Thyroid gland (tissue), 4 donors: ENCODE measurements at regions not wholly inside any gene's neighbourhood (a gene's known extent, or its start where the extent isn't known, plus 50 kb on each side); places are given as distances from the start of the nearest gene placed in this dataset.

Experiments
- DNase-seq, 2 donors: peaks; one replicate each; pipeline ENCODE4 v3.0.0-alpha.2; 2019
- H3K27ac ChIP-seq, 3 donors: fragments of 200-600 bp; sonication (generic); 1 replicate in 2 of 3; 2 replicates in 1 of 3; pipeline ENCODE4 v1.5.1; 2016 to 2019; ENCODE audit warnings: mild to moderate bottlenecking in 1 of 3, moderate library complexity in 1 of 3
- H3K27me3 ChIP-seq: fragments of 200-600 bp; sonication (generic); one replicate; pipeline ENCODE4 v1.5.1; 2019
- H3K36me3 ChIP-seq, 2 donors: fragments of 200-600 bp; sonication (generic); one replicate each; pipeline ENCODE4 v1.5.1; 2016 to 2019
- H3K4me1 ChIP-seq, 2 donors: fragments of 200-600 bp; sonication (generic); one replicate each; pipeline ENCODE4 v1.5.1; 2017 to 2019
- H3K4me3 ChIP-seq, 3 donors: fragments of 200-600 bp; sonication (generic); replicated peaks in 1 of 3; 1 replicate in 2 of 3; 2 replicates in 1 of 3; pipeline ENCODE4 v1.5.1; 2016; ENCODE audit warnings: mild to moderate bottlenecking in 1 of 3
- H3K9me3 ChIP-seq: fragments of 200-600 bp; sonication (generic); one replicate; pipeline ENCODE4 v1.5.1; 2017
- POLR2A ChIP-seq, 2 donors: fragments of 450-650 bp; IDR thresholded peaks; one replicate each; pipeline ENCODE4 v1.6.1; 2017; ENCODE audit warnings: antibody characterized with exemption in 2 of 2, mild to moderate bottlenecking in 2 of 2, moderate library complexity in 1 of 2
- WGBS, 2 donors: methylation state at CpG; one replicate each; pipeline ENCODE4 v1.1.5; 2017; 5-methylcytosine and 5-hydroxymethylcytosine counted together
- intact Hi-C: fragments of 100-400 bp; cut with DNase I; formaldehyde crosslinking; loops from one replicate; pipeline ENCODE4 v1.15.1; 2023
- TF ChIP-seq, protein P1 (sequence below), 6 experiments: fragments of 200-600 bp in 3 of 6; fragments of 450-650 bp in 3 of 6; sonication (generic) in 3 of 6; IDR thresholded peaks; one replicate each; pipeline ENCODE4 v1.5.1; 2016 to 2019; ENCODE audit warnings: antibody characterized with exemption in 6 of 6, mild to moderate bottlenecking in 2 of 6, inconsistent platforms in 1 of 6, moderate library complexity in 1 of 6

GRCh38 chr10:107492389-107492788 is 327.9 kb upstream of the SORCS1 start:
- H3K4me3 ChIP-seq, result no peak overlapping the region
- intact Hi-C loops, result no loop called here
- H3K27me3 ChIP-seq, result no peaks in the 10 kb centered on the region
- no peaks in the 10 kb centered on the region for H3K36me3 ChIP-seq
- TF ChIP-seq, protein P1, sequence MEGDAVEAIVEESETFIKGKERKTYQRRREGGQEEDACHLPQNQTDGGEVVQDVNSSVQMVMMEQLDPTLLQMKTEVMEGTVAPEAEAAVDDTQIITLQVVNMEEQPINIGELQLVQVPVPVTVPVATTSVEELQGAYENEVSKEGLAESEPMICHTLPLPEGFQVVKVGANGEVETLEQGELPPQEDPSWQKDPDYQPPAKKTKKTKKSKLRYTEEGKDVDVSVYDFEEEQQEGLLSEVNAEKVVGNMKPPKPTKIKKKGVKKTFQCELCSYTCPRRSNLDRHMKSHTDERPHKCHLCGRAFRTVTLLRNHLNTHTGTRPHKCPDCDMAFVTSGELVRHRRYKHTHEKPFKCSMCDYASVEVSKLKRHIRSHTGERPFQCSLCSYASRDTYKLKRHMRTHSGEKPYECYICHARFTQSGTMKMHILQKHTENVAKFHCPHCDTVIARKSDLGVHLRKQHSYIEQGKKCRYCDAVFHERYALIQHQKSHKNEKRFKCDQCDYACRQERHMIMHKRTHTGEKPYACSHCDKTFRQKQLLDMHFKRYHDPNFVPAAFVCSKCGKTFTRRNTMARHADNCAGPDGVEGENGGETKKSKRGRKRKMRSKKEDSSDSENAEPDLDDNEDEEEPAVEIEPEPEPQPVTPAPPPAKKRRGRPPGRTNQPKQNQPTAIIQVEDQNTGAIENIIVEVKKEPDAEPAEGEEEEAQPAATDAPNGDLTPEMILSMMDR (IDR thresholded peaks at IDR 0.05), result no peak
- TF ChIP-seq POLR2A (IDR thresholded peaks at IDR 0.05), result no peak
- no peak for DNase-seq
- 65 to 78% methylated on average over 1 of the region's 1 CpG for WGBS, 2 donors
- H3K9me3 ChIP-seq, result no peaks in the 10 kb centered on the region
- H3K4me1 ChIP-seq, result no peaks in the 10 kb centered on the region
- no peak overlapping the region for H3K27ac ChIP-seq

GRCh38 chr10:107490389-107490788 is 325.9 kb upstream of the SORCS1 start:
- TF ChIP-seq, protein P1 (IDR thresholded peaks at IDR 0.05), result no peak
- no peak for TF ChIP-seq POLR2A (IDR thresholded peaks at IDR 0.05)
- H3K4me3 ChIP-seq, result no peak overlapping the region
- H3K4me1 ChIP-seq, result no peaks in the 10 kb centered on the region
- no peak for DNase-seq
- H3K9me3 ChIP-seq, result no peaks in the 10 kb centered on the region
- H3K36me3 ChIP-seq, result no peaks in the 10 kb centered on the region
- intact Hi-C loops, result no loop called here
- H3K27ac ChIP-seq, result no peak overlapping the region
- H3K27me3 ChIP-seq, result no peaks in the 10 kb centered on the region
- WGBS, 2 donors, result 97 to 100% methylated on average over 2 of the region's 2 CpGs

DNA sequence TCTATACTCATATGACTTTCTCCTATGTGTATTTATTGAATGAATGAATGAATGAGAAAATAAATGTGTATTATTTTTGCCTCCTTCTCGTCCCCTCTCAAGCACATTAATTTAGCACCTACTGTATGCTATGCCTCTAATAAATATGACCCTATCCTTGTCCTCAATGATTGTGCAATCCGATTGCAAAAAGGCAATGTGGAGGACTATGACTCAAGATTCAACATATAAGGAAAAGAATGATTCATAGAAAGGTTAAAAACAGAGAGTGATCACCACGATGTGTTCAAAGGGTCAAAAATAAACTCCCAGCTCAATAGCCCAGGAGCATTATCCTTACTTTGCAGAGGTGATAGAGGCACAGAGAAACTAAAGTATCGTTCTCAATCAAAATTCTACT is 322.8 kb upstream of the SORCS1 start:
- Histone ChIP-seq H3K4me3 (no peak overlapping the region), H3K36me3 (no peaks in the 10 kb centered on the region), H3K27me3 (no peaks in the 10 kb centered on the region), H3K4me1 (no peaks in the 10 kb centered on the region), H3K9me3 (no peaks in the 10 kb centered on the region), H3K27ac (no peak overlapping the region)
- 81 to 82% methylated on average over 4 of the region's 4 CpGs for WGBS, 2 donors
- intact Hi-C loops, result no loop called here
- DNase-seq, result no peak
- TF ChIP-seq, protein P1 (IDR thresholded peaks at IDR 0.05), result no peak
- no peak for TF ChIP-seq POLR2A (IDR thresholded peaks at IDR 0.05)

DNA sequence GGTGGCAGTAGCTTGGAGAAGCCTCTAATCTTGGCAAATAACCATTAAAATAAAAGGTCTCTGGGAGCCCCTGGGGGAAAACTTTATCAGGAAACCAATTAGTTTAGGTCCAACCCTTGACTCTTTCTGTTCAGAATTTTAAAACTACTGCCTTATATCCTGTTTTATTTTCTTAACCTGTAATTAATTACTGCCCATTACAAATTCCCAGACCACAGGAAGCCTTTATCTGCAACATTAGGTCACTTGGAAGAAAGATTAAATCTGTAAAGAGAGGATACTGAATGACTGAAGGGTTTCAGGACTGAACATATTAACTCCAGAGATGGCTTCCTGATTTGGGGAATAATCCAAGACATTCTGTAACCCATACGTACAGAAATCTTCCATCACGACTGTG is 320.5 kb upstream of the SORCS1 start:
- Histone ChIP-seq H3K4me3 (no peak overlapping the region), H3K27me3 (no peaks in the 10 kb centered on the region), H3K36me3 (no peaks in the 10 kb centered on the region), H3K27ac (no peak overlapping the region), H3K9me3 (no peaks in the 10 kb centered on the region), H3K4me1 (no peaks in the 10 kb centered on the region)
- no peak for TF ChIP-seq POLR2A (IDR thresholded peaks at IDR 0.05)
- TF ChIP-seq, protein P1 (IDR thresholded peaks at IDR 0.05), result no peak
- intact Hi-C loops, result no loop called here
- DNase-seq, result no peak
- 79 to 80% methylated on average over 2 of the region's 2 CpGs for WGBS, 2 donors

DNA sequence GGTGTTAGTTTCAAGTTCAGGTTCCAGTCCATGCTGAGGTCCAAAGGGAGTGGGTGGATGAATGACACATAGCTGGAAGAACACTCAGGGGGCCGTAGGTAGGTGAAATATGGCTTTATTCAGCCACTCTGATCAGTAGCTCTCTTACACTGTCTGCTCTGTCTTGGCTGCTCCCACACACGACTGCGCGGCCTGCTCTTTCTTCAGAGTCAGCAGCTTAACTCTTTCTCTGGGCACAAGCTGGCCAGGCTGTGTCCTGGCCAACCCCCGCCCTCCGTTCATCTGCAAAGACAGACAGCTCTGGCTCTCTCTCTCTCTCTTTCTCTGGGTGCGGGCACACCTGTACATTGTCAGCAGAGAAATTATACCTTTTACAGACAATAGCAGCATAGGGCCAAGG is 317.4 kb upstream of the SORCS1 start:
- no peak for DNase-seq
- Histone ChIP-seq H3K4me3 (no peak overlapping the region), H3K27me3 (no peaks in the 10 kb centered on the region), H3K9me3 (no peaks in the 10 kb centered on the region), H3K27ac (no peak overlapping the region), H3K4me1 (no peaks in the 10 kb centered on the region), H3K36me3 (no peaks in the 10 kb centered on the region)
- 76 to 84% methylated on average over 7 of the region's 7 CpGs for WGBS, 2 donors
- intact Hi-C loops, result no loop called here
- no peak for TF ChIP-seq POLR2A (IDR thresholded peaks at IDR 0.05)
- TF ChIP-seq, protein P1 (IDR thresholded peaks at IDR 0.05), result no peak
